IMR-90 (cell line): ENCODE measurements at regions not wholly inside any gene's neighbourhood (a gene's known extent, or its start where the extent isn't known, plus 50 kb on each side); places are given as distances from the start of the nearest gene placed in this dataset.

ENCODE experiments used
- ATAC-seq: fragments of 200-7000 bp; cut with Tn5 transposase; 2 replicates; pipeline ENCODE4 v1.9.1; 2020; ENCODE audit warnings: low read depth, mild to moderate bottlenecking, moderate library complexity
- BruUV-seq: library from RNA; stranded (reverse); fragments of 400-500 nt; replicated peaks from 2 replicates; lab custom pipeline; 2021; lab: Mats Ljungman, UMichigan
- CTCF ChIA-PET: fragments of 300-600 bp; formaldehyde crosslinking; extraction: SDS; loops from one replicate; lab custom pipeline; 2021; ENCODE audit warnings: antibody characterized with exemption; lab: Yijun Ruan, JAX
- POLR2A ChIA-PET: fragments of 300-600 bp; sonication (Branson Sonifier 250); formaldehyde crosslinking; loops from one replicate; lab custom pipeline; 2022; ENCODE audit warnings: antibody characterized with exemption; ENCODE audit not compliant: unreplicated experiment; lab: Charles Lee
- DNase-seq: peaks from one replicate; pipeline ENCODE4 v3.0.0; 2013
- H2AFZ ChIP-seq: replicated peaks from 2 replicates; pipeline ENCODE3; 2013; ENCODE audit warnings: low read length, mild to moderate bottlenecking; ENCODE audit not compliant: poor library complexity
- H2AK5ac ChIP-seq: 2 replicates; pipeline ENCODE4 v1.6.1; 2013; ENCODE audit warnings: low read depth, low read length, inconsistent platforms
- H2AK9ac ChIP-seq: replicated peaks from 2 replicates; pipeline ENCODE3; 2013; ENCODE audit warnings: mild to moderate bottlenecking, low read depth, low read length, moderate library complexity; ENCODE audit not compliant: poor library complexity
- H2BK120ac ChIP-seq: 2 replicates; pipeline ENCODE4 v1.6.1; 2013; ENCODE audit warnings: low read depth, low read length, inconsistent platforms
- H2BK15ac ChIP-seq: 3 replicates; pipeline ENCODE4 v1.6.1; 2013; ENCODE audit warnings: low read depth, low read length, inconsistent platforms
- H2BK20ac ChIP-seq: 2 replicates; pipeline ENCODE4 v1.6.1; 2013; ENCODE audit warnings: low read depth, mild to moderate bottlenecking, inconsistent platforms, low read length, moderate library complexity
- H2BK5ac ChIP-seq: 2 replicates; pipeline ENCODE4 v1.6.1; 2013; ENCODE audit warnings: mild to moderate bottlenecking, low read depth, low read length, inconsistent platforms; ENCODE audit not compliant: poor library complexity, severe bottlenecking
- H3K14ac ChIP-seq: replicated peaks from 2 replicates; pipeline ENCODE4 v1.6.1; 2013; ENCODE audit warnings: low read depth, low read length, inconsistent platforms
- H3K18ac ChIP-seq: 2 replicates; pipeline ENCODE4 v1.6.1; 2013; ENCODE audit warnings: low read depth, low read length, control low read depth
- H3K23ac ChIP-seq: 2 replicates; pipeline ENCODE4 v1.6.1; 2013; ENCODE audit warnings: low read depth, low read length, inconsistent platforms
- H3K27ac ChIP-seq: 2 replicates; pipeline ENCODE4 v1.5.1; 2013; ENCODE audit warnings: mild to moderate bottlenecking, control low read depth, low read length; ENCODE audit not compliant: insufficient read depth
- H3K27me3 ChIP-seq: 2 replicates; pipeline ENCODE4 v1.6.1; 2013; ENCODE audit warnings: low read length; ENCODE audit not compliant: control insufficient read depth, insufficient read depth
- H3K36me3 ChIP-seq: 2 replicates; pipeline ENCODE4 v1.6.1; 2013; ENCODE audit warnings: low read length, mixed read lengths; ENCODE audit not compliant: control insufficient read depth, insufficient read depth
- H3K4ac ChIP-seq: 2 replicates; pipeline ENCODE4 v1.6.1; 2013; ENCODE audit warnings: low read depth, low read length, inconsistent platforms
- H3K4me1 ChIP-seq: 2 replicates; pipeline ENCODE4 v1.6.1; 2013; ENCODE audit warnings: low read length, mixed read lengths; ENCODE audit not compliant: control insufficient read depth, insufficient read depth
- H3K4me2 ChIP-seq: 2 replicates; pipeline ENCODE4 v1.6.1; 2013; ENCODE audit warnings: low read depth, mild to moderate bottlenecking, control low read depth, low read length, moderate library complexity
- H3K4me3 ChIP-seq: 2 replicates; pipeline ENCODE4 v1.5.1; 2013; ENCODE audit warnings: low read depth, mild to moderate bottlenecking, control low read depth, low read length, moderate library complexity; ENCODE audit not compliant: insufficient read depth
- H3K56ac ChIP-seq: 2 replicates; pipeline ENCODE4 v1.6.1; 2013; ENCODE audit warnings: low read length, inconsistent platforms; ENCODE audit not compliant: insufficient read depth; ENCODE audit errors: extremely low read depth
- H3K79me1 ChIP-seq, 2 experiments: 2 replicates each; pipeline ENCODE4 v1.6.1; 2013; ENCODE audit warnings: low read length in 2 of 2, inconsistent platforms in 1 of 2, low read depth in 1 of 2
- H3K9ac ChIP-seq: 2 replicates; pipeline ENCODE4 v1.6.1; 2013; ENCODE audit warnings: low read depth, low read length, control low read depth
- H3K9me1 ChIP-seq: 2 replicates; pipeline ENCODE4 v1.6.1; 2013; ENCODE audit warnings: low read length, inconsistent platforms; ENCODE audit not compliant: insufficient read depth
- H3K9me3 ChIP-seq: 2 replicates; pipeline ENCODE4 v1.6.1; 2013; ENCODE audit warnings: low read length; ENCODE audit not compliant: control insufficient read depth, insufficient read depth
- H4K20me1 ChIP-seq: 2 replicates; pipeline ENCODE4 v1.6.1; 2013; ENCODE audit warnings: low read length, inconsistent platforms; ENCODE audit not compliant: insufficient read depth
- H4K5ac ChIP-seq: 2 replicates; pipeline ENCODE4 v1.6.1; 2013; ENCODE audit warnings: mild to moderate bottlenecking, low read depth, low read length, control low read depth
- H4K8ac ChIP-seq, 2 experiments: 2 replicates each; pipeline ENCODE4 v1.6.1; 2013; ENCODE audit warnings: low read depth in 2 of 2, low read length in 2 of 2, control low read depth in 1 of 2, inconsistent platforms in 1 of 2
- H4K91ac ChIP-seq: 2 replicates; pipeline ENCODE4 v1.6.1; 2013; ENCODE audit warnings: low read depth, low read length, inconsistent platforms; ENCODE audit not compliant: insufficient read depth
- CEBPB ChIP-seq: IDR thresholded peaks from 2 replicates; pipeline ENCODE4 v1.6.1; 2012; ENCODE audit warnings: low read depth, low read length, improper control_type of control experiment
- FOS ChIP-seq: fragments of 150-350 bp; IDR thresholded peaks from 2 replicates; pipeline ENCODE4 v1.6.1; 2016; ENCODE audit warnings: low read depth, low read length
- MXI1 ChIP-seq: IDR thresholded peaks from 2 replicates; pipeline ENCODE4 v1.6.1; 2012; ENCODE audit warnings: low read depth, mild to moderate bottlenecking, low read length, moderate library complexity, borderline replicate concordance
- NFE2L2 ChIP-seq: fragments of 150-350 bp; IDR thresholded peaks from 2 replicates; pipeline ENCODE4 v1.6.1; 2016; ENCODE audit warnings: low read depth, mild to moderate bottlenecking, low read length
- RFX5 ChIP-seq: IDR thresholded peaks from 2 replicates; pipeline ENCODE4 v1.8.0; 2012; ENCODE audit warnings: low read depth, mild to moderate bottlenecking, low read length, moderate library complexity
- USF2 ChIP-seq: fragments of 150-350 bp; IDR thresholded peaks from 2 replicates; pipeline ENCODE4 v1.6.1; 2017; ENCODE audit warnings: mild to moderate bottlenecking, antibody characterized with exemption, low read length, low read depth
- whole genome bisulfite sequencing, 2 experiments: methylation state at CpG; one replicate each; pipeline versions ENCODE4 v1.1.5 to v1.1.7; 2013; ENCODE audit warnings: missing lambda C conversion rate in 2 of 2; ENCODE audit not compliant: insufficient read length in 1 of 2; ENCODE audit errors: extremely low coverage in 2 of 2; 5-methylcytosine and 5-hydroxymethylcytosine counted together
- dilution Hi-C: fragments of 300-500 bp; cut with HindIII; formaldehyde crosslinking; loops from one replicate; pipeline ENCODE4 v1.14.3; 2018; ENCODE audit warnings: low sequenced_read_pairs; ENCODE audit not compliant: unreplicated experiment
- in situ Hi-C: fragments of 300-500 bp; cut with MboI; formaldehyde crosslinking; loops from 3 replicates; pipeline ENCODE4 v1.14.3; 2019; ENCODE audit warnings: low sequenced_read_pairs, inconsistent platforms, mixed read lengths
- intact Hi-C: fragments of 100-400 bp; cut with micrococcal nuclease; formaldehyde crosslinking; loops from 2 replicates; pipeline ENCODE4 v1.10.0; 2022

DNA sequence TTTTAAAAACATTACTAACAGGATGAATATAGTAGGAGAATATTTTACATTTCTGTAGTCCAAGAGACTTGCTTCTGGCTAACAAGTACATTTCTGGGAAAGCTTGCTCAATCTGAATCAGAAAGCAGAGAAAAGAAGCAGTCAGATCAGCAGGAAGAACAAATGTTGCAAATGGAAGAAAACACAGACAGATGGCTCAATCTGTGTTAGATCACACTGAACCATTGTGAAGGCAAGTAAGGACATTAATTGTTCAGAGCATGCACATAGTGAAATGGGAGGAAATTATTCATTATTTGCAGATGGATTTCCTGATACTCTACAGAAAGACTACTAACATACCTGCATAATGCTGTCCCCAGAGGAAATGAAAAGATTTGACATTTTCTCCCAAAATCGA, 65.2 kb upstream of the CNOT2 start:
- H3K23ac ChIP-seq: no peak overlapping the region
- no peak overlapping the region for H2AK5ac ChIP-seq
- no peak overlapping the region for H3K14ac ChIP-seq
- H4K5ac ChIP-seq: no peak overlapping the region
- in situ Hi-C loops: no loop called here
- H2BK120ac ChIP-seq: no peak overlapping the region
- ChIA-PET CTCF (no interaction called here), POLR2A (no interaction called here)
- H3K27me3 ChIP-seq: no peaks in the 10 kb centered on the region
- intact Hi-C loops: no loop called here
- no peaks in the 10 kb centered on the region for H3K79me1 ChIP-seq
- no peak overlapping the region for H2BK20ac ChIP-seq
- no peak overlapping the region for H3K4me3 ChIP-seq
- H3K9me3 ChIP-seq: no peaks in the 10 kb centered on the region
- no peak overlapping the region for H2BK15ac ChIP-seq
- no peak overlapping the region for H3K9ac ChIP-seq
- ATAC-seq (no peak), DNase-seq (no peak)
- no peaks in the 10 kb centered on the region for H3K4me1 ChIP-seq
- H3K4me2 ChIP-seq: no peak overlapping the region
- no peaks in the 10 kb centered on the region for H3K9me1 ChIP-seq
- dilution Hi-C loops: no loop called here
- H2BK5ac ChIP-seq: no peak overlapping the region
- no peak overlapping the region for H3K27ac ChIP-seq
- no peak overlapping the region for H3K18ac ChIP-seq
- H4K8ac ChIP-seq: no peak overlapping the region
- no peak overlapping the region for H2AK9ac ChIP-seq
- TF ChIP-seq NFE2L2 (no peak), CEBPB (no peak), MXI1 (no peak), RFX5 (no peak), USF2 (no peak), FOS (no peak)
- no CpG with 5 or more reads among the region's 1 CpG for WGBS, 2 experiments
- BruUV-seq: no TSS peak
- H4K20me1 ChIP-seq: no peaks in the 10 kb centered on the region
- H3K4ac ChIP-seq: no peak overlapping the region
- H3K56ac ChIP-seq: no peak overlapping the region
- H2AFZ ChIP-seq: no peak overlapping the region
- H3K36me3 ChIP-seq: no peaks in the 10 kb centered on the region
- no peak overlapping the region for H4K91ac ChIP-seq
